DMS53 (cell line): ENCODE measurements at regions not wholly inside any gene's neighbourhood (a gene's known extent, or its start where the extent isn't known, plus 50 kb on each side); places are given as distances from the start of the nearest gene placed in this dataset.
"Not testable (repeated sequence)": the region's sequence is repeated elsewhere in the genome, so short reads cannot be mapped to it uniquely, and the experiment has no call there.

ENCODE experiments used
- DNase-seq: peaks from one replicate; lab custom pipeline; 2025; lab: John Stamatoyannopoulos, UW

DNA sequence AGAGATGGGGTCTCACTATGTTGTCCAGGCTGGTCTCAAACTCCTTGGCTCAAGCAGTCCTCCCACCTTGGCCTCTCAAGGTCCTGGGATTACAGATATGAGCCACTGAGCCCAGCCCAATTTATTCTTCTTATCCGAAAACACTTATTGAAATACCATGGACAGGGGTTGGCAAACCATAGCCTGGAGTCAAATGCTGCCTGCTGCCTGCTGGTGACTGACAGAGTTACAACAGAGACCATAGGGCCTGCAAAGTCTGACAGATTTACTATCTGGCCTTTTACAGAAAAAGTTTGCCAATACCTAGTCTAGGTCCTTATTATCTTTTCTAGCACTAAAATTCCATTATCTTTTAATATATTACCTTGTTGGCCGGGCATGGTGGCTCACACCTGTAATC is 87.1 kb upstream of the ZNF281 start:
- DNase-seq, result no peak

GRCh38 chr1:200495901-200496300 is 86.1 kb upstream of the ZNF281 start:
- DNase-seq, result no peak

- no peak for DNase-seq
Measured at GRCh38 chr1:200493344-200493743, 83.5 kb upstream of the ZNF281 start.

- no peak for DNase-seq
Measured at GRCh38 chr1:200491103-200491502, 81.3 kb upstream of the ZNF281 start.

DNA sequence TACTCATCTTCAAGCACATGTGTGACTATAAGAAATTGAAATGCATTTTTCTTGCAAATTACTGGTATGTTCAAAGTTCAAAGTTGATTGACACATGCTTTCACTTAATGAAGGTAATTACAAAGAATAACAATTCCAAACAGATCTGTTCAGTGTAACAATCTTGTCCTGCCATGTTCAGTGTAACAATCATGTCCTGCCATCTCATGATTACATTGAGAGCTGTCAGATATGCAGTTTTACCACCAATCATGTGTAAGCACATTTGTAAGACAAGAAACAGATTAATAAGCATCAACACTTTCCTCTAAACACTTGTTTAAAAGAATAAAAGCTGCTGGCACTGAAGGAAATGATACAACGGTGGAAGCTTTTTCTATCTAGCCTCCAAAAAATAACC is 80.3 kb upstream of the ZNF281 start:
- DNase-seq, result no peak

DNA sequence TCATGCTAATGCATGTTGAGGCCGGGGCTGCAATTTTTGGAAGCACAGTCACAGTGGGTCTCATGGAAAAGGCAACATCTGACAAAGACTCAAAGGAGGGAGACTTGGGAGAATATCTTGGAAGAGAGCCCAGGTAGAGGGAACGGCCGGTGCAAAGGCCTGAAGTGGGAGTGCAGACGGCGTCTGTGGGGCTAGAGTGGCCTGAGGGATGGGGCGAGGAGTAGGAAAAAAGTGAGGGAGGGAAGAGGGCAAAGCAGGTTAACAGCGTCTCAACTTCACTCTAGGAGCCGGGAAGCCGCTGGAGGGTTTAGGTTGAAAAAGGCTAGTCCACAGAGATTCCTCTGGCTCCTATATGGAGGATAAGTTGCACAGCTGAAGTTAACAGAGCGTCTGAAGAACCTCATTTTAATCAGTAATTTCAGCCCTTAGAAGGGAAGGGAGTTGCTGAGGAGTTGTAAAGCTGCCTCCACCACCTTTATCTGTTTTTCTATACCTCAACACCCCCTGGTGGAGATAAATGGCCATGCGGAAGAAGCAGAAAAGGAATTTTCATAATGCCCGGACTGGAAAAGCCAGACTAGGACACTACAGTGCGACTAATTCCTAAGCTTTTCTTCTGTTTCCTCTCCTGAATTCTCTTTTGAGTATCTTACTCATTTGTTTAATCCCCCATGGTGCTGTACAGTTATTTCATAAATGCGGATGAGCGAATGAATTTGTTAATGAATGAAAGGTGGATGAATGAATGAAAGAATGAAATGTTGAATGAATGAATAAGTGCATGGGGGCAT is 78.7 kb upstream of the ZNF281 start:
- DNase-seq, result peak; percentile 93

- DNase-seq, result peak; percentile 20
Measured at GRCh38 chr1:200487650-200488049, 77.8 kb upstream of the ZNF281 start.

DNA sequence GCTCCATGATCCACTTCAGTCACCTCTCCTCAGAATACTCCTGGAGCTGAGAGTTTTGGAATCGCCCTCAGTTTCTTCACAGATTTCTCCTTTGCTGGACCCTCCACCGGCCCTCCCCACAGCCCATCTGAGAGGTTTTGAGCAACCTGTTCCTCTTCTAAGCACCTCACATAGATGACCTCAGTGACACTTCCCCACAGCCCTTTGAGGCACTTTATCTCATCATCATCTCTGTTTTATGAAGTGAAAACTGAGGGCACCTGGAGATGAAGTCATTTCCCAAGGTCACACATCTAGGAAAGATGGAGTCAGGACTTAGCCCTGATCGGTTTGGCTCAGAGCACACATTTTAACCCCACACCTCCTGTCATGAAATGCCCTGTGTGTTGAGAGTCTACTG is 76.8 kb upstream of the ZNF281 start:
- no peak for DNase-seq

DNA sequence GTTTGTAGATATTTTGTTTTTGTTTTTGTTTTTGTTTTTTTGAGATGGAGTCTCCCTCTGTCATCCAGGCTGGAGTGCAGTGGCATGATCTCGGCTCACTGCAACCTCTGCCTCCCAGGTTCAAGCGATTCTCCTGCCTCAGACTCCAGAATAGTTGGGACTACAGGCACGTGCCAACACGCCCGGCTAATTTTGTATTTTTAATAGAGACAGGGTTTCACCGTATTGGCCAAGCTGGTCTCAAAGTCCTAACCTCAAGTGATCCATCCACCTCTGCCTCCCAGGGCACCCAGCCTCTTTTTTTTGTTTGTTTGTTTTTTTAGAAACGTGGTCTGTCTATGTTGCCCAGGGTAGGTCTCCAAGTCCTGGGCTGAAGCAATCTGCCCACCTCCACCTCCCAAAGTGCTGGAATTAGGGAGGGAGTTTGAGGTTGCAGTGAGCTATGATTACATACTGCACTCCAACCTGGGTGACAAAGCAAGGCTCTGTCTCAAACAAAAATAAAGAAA is 74.7 kb upstream of the ZNF281 start:
- not testable (repeated sequence) for DNase-seq

GRCh38 chr1:200483491-200484143 is 73.8 kb upstream of the ZNF281 start:
- DNase-seq, result peak; percentile 92

- no peak for DNase-seq
Measured at GRCh38 chr1:200480964-200481363, 71.1 kb upstream of the ZNF281 start.

DNA sequence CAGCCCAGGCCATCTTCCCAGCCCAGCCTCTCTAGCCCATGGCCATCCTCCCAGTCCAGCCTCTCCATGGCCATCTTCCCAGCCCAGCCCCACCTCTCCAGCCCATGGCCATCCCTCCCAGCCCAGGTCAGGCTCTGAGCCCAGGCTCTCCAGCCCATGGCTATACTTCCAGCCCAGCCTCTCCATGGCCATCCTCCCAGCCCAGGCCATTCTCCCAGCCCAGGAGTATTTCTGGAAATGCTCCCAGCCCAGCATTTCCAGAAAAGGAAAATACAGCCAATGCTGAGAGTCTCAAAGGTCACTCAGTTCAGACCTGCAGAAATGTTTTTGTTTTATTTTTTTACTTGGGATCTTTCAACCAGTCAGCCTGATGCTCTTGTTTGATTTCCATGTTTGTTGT is 70.0 kb upstream of the ZNF281 start:
- DNase-seq, result no peak

- no peak for DNase-seq
Measured at GRCh38 chr1:200478945-200479558, 69.2 kb upstream of the ZNF281 start.

GRCh38 chr1:200478239-200478623 is 68.4 kb upstream of the ZNF281 start:
- no peak for DNase-seq

DNA sequence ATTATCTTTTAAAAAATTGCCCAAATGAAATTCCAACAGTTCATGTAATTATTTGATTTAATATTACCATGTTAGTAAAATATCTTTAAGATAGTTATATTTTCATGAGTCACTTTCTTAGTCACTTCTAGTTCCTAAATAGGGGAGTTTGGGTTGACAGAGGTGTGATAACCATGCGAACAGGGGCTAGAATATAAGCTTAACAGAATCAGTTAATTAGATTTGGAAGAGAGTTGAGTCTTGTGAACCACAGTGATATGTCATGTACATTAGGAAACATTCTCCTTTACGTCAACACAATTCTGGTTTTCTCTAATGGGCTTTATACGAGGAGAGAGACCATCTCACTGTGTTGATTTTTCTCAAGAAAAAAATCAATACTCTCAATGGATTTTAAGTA is 64.8 kb upstream of the ZNF281 start:
- no peak for DNase-seq

GRCh38 chr1:200473698-200474371 is 64.0 kb upstream of the ZNF281 start:
- peak; percentile 27 for DNase-seq

DNA sequence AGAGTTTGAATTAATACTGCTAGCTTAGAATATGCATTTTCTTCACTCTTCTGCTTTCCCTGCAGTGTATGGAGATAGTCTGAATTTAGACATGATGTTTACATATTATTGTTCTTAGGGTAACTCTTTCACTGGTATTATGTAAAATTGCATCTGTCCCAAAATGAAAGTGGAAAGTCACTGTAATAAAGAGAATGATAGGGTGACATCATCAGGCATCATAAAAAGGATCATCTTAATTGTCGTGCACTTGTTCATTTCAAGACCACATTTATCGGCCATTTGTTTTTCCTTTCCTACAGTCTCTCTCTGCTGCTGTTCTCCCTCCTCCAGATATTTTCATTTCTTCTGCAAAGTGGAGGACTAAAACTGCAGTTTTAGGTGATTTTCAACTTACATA is 61.9 kb upstream of the ZNF281 start:
- DNase-seq, result no peak

DNA sequence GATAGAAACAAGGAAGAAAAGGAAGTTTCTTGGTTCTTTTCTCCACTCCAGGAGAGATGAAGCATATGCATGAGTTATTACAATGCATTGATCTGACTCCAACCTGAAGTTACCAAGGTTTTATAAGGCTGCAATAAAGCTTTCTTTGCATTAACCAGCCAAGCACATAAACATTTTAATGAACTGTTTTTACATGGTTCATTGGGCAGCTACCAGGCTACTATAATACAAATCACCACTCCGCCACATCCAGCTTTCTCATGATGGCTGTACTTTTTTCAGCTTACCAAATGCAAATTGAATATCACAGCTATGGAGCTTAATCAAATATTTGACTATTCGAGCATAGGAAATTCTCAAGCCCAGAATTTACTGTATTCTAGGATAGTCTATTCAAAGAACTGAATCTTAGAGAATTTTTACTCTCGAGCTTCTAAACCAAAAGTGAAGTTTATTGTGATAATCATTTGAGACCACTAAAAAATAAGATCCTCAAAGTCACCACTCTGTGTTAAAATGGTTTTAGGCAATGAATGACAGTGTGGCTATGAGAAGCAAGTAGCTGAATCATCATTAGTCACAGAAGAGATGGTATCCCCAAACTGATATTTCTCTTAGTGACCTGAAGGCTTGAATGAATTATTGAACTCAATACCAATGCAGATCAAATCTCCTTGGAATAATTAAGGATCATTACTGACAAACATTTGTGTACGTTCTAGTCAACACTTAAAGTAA is 58.6 kb upstream of the ZNF281 start:
- no peak for DNase-seq

DNA sequence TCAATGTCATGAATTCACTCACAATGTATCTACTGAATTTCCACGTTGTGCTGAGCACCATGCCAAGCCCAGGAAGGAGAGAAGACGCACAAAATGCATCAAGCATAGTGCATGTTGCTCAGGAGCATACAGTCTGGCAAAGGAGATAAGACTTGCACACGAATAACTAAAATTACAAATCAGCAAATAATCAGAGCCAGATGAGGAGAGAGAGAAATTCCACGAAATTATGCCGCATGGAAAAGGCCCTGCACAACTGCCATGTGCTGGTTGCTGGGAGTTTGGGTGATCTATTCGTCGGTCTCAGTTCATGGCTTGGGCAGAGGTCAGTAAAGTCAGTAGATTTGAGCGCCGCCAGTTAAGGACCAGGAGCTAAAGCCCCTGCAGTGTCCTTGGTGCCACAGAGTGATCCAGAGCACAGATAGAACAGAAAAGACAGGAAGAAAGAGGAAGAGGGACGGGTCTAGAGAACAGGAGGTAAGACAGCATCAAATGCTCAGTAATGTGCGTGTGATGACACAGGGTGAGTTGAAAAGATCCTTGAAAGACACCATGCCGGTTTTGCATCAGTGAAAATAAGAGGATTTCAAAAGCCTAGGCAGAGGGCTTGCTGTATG is 55.1 kb upstream of the ZNF281 start:
- no peak for DNase-seq
